HL-60 (cell line): ENCODE measurements at regions not wholly inside any gene's neighbourhood (a gene's known extent, or its start where the extent isn't known, plus 50 kb on each side); places are given as distances from the start of the nearest gene placed in this dataset.

ENCODE experiments used
- DNase-seq, 2 experiments: peaks; one replicate each; pipeline ENCODE4 v3.0.0-alpha.2; 2010 to 2020; ENCODE audit warnings: low read depth in 1 of 2, low spot score in 1 of 2
- H3K27ac ChIP-seq: fragments of 250-450 bp; sonication (Bioruptor Pico); replicated peaks from 2 replicates; pipeline ENCODE4 v1.5.1; 2020; ENCODE audit warnings: mild to moderate bottlenecking, moderate library complexity
- H3K27me3 ChIP-seq: fragments of 250-450 bp; sonication (Bioruptor Pico); 2 replicates; pipeline ENCODE4 v1.5.1; 2021; ENCODE audit warnings: mild to moderate bottlenecking, moderate library complexity; ENCODE audit not compliant: insufficient read depth, poor library complexity, severe bottlenecking
- H3K4me3 ChIP-seq: replicated peaks from 2 replicates; pipeline ENCODE4 v1.5.1; 2011; ENCODE audit warnings: mild to moderate bottlenecking, control low read depth, low read length; ENCODE audit not compliant: insufficient read depth
- GABPA ChIP-seq: IDR thresholded peaks from 2 replicates; pipeline ENCODE4 v1.6.1; 2012; ENCODE audit warnings: low read depth
- POLR2AphosphoS5 ChIP-seq: IDR thresholded peaks from 2 replicates; pipeline ENCODE4 v1.6.1; 2012; ENCODE audit warnings: low read depth
- SPI1 ChIP-seq: IDR thresholded peaks from 2 replicates; pipeline ENCODE4 v1.6.1; 2012; ENCODE audit warnings: low read depth, mild to moderate bottlenecking, borderline replicate concordance
- TF ChIP-seq, protein P1 (sequence below): IDR thresholded peaks from 2 replicates; pipeline ENCODE4 v1.6.1; 2012; ENCODE audit warnings: low read depth; ENCODE audit not compliant: insufficient replicate concordance
- TF ChIP-seq, protein P2 (sequence below): IDR thresholded peaks from one replicate; pipeline ENCODE4 v1.5.1; 2011; ENCODE audit warnings: low read length, control low read depth, inconsistent platforms; ENCODE audit not compliant: insufficient read depth

DNA sequence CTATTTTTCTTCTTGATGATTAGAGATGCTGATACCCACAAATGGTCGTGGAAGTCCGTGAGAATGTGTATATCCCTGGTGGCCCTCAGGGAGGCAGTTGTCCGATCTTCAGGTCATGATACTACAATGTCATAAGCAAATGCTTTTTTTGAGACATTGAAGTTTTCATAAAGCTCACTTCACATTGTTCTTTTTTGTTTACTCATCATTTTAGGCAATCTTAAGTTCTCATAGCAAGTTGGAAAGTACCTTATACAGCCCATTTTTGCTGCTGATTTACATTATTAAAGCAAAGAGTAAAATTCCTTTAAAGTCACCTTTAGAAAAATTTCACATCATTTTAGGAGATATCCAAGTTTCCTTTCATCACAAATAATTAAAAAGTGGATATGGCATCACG, 90.0 kb upstream of the CCDC196 start:
- Histone ChIP-seq H3K27me3 (no peaks in the 10 kb centered on the region), H3K4me3 (no peak overlapping the region), H3K27ac (no peak overlapping the region)
- TF ChIP-seq SPI1 (no peak), POLR2AphosphoS5 (no peak), GABPA (no peak)
- TF ChIP-seq, protein P1, sequence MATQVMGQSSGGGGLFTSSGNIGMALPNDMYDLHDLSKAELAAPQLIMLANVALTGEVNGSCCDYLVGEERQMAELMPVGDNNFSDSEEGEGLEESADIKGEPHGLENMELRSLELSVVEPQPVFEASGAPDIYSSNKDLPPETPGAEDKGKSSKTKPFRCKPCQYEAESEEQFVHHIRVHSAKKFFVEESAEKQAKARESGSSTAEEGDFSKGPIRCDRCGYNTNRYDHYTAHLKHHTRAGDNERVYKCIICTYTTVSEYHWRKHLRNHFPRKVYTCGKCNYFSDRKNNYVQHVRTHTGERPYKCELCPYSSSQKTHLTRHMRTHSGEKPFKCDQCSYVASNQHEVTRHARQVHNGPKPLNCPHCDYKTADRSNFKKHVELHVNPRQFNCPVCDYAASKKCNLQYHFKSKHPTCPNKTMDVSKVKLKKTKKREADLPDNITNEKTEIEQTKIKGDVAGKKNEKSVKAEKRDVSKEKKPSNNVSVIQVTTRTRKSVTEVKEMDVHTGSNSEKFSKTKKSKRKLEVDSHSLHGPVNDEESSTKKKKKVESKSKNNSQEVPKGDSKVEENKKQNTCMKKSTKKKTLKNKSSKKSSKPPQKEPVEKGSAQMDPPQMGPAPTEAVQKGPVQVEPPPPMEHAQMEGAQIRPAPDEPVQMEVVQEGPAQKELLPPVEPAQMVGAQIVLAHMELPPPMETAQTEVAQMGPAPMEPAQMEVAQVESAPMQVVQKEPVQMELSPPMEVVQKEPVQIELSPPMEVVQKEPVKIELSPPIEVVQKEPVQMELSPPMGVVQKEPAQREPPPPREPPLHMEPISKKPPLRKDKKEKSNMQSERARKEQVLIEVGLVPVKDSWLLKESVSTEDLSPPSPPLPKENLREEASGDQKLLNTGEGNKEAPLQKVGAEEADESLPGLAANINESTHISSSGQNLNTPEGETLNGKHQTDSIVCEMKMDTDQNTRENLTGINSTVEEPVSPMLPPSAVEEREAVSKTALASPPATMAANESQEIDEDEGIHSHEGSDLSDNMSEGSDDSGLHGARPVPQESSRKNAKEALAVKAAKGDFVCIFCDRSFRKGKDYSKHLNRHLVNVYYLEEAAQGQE: no peak
- TF ChIP-seq, protein P2, sequence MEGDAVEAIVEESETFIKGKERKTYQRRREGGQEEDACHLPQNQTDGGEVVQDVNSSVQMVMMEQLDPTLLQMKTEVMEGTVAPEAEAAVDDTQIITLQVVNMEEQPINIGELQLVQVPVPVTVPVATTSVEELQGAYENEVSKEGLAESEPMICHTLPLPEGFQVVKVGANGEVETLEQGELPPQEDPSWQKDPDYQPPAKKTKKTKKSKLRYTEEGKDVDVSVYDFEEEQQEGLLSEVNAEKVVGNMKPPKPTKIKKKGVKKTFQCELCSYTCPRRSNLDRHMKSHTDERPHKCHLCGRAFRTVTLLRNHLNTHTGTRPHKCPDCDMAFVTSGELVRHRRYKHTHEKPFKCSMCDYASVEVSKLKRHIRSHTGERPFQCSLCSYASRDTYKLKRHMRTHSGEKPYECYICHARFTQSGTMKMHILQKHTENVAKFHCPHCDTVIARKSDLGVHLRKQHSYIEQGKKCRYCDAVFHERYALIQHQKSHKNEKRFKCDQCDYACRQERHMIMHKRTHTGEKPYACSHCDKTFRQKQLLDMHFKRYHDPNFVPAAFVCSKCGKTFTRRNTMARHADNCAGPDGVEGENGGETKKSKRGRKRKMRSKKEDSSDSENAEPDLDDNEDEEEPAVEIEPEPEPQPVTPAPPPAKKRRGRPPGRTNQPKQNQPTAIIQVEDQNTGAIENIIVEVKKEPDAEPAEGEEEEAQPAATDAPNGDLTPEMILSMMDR: no peak
- DNase-seq: no peak

DNA sequence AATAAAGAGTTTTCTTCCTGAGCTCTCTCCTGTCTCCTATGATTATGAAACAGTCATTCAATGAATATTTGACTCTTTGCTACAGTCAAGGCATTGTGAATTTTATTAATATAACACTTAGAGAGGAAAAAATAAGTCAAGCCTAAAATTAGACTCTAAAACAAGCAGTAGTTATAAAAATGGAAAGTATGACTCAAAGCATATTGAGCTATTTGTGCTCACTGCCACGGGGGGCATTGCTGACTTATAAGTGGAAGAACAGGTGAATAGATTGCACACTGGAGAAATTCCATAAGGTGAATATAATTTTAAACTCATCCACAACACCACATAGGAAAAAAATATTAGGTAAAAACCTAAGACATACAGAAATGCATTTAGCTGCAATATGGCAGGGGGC, 87.7 kb upstream of the CCDC196 start:
- no peak overlapping the region for H3K4me3 ChIP-seq
- no peak for TF ChIP-seq SPI1
- no peak for TF ChIP-seq GABPA
- no peak for TF ChIP-seq POLR2AphosphoS5
- TF ChIP-seq, protein P1: no peak
- TF ChIP-seq, protein P2: no peak
- no peak overlapping the region for H3K27ac ChIP-seq
- no peaks in the 10 kb centered on the region for H3K27me3 ChIP-seq
- no peak for DNase-seq

GRCh38 chr14:66401449-66402095, 84.6 kb upstream of the CCDC196 start:
- H3K4me3 ChIP-seq: no peak overlapping the region
- TF ChIP-seq, protein P2: no peak
- TF ChIP-seq SPI1 (no peak), GABPA (no peak), POLR2AphosphoS5 (no peak)
- TF ChIP-seq, protein P1: no peak
- no peak for DNase-seq

More at GRCh38 chr14:66401449-66402095, 84.6 kb upstream of the CCDC196 start:
- Histone ChIP-seq H3K27ac (no peak overlapping the region), H3K27me3 (no peaks in the 10 kb centered on the region)
